Trophoblast cell (in vitro differentiated cells and primary cell): ENCODE measurements at regions not wholly inside any gene's neighbourhood (a gene's known extent, or its start where the extent isn't known, plus 50 kb on each side); places are given as distances from the start of the nearest gene placed in this dataset.
A peak's percentile ranks its signal among the peaks of the same experiment; 100 is the strongest.

Experiments used
- DNase-seq, 2 donors: peaks; one replicate each; pipeline ENCODE4 v3.0.0-alpha.2; 2016
- H2AFZ ChIP-seq: 2 replicates; pipeline ENCODE4 v1.6.1; 2013; ENCODE audit warnings: low read length, moderate library complexity, mild to moderate bottlenecking; ENCODE audit not compliant: insufficient read depth, poor library complexity
- H2AK5ac ChIP-seq: 2 replicates; pipeline ENCODE4 v1.6.1; 2013; ENCODE audit warnings: mild to moderate bottlenecking, low read length
- H2BK120ac ChIP-seq: 2 replicates; pipeline ENCODE4 v1.6.1; 2013; ENCODE audit warnings: low read length, mild to moderate bottlenecking, moderate library complexity; ENCODE audit not compliant: insufficient read depth, poor library complexity
- H2BK12ac ChIP-seq: 2 replicates; pipeline ENCODE4 v1.6.1; 2013; ENCODE audit warnings: mild to moderate bottlenecking, low read length, moderate library complexity
- H2BK5ac ChIP-seq: 2 replicates; pipeline ENCODE4 v1.6.1; 2013; ENCODE audit warnings: low read length, low read depth, moderate library complexity, mild to moderate bottlenecking; ENCODE audit not compliant: poor library complexity
- H3K14ac ChIP-seq: 2 replicates; pipeline ENCODE4 v1.6.1; 2013; ENCODE audit warnings: mild to moderate bottlenecking, low read length
- H3K18ac ChIP-seq: 2 replicates; pipeline ENCODE4 v1.6.1; 2013; ENCODE audit warnings: mild to moderate bottlenecking, low read length
- H3K23ac ChIP-seq: 2 replicates; pipeline ENCODE4 v1.6.1; 2013; ENCODE audit warnings: low read length
- H3K27ac ChIP-seq: 2 replicates; pipeline ENCODE4 v1.5.1; 2013; ENCODE audit warnings: low read depth, mild to moderate bottlenecking, inconsistent platforms, low read length, moderate library complexity
- H3K27me3 ChIP-seq: 2 replicates; pipeline ENCODE4 v1.6.1; 2013; ENCODE audit warnings: inconsistent platforms, mild to moderate bottlenecking, low read length, moderate library complexity; ENCODE audit not compliant: insufficient read depth
- H3K36me3 ChIP-seq, 2 experiments: 1 replicate in 1 of 2; 2 replicates in 1 of 2; pipeline ENCODE4 v1.6.1; 2013; ENCODE audit warnings: low read length in 2 of 2, mild to moderate bottlenecking in 2 of 2, moderate library complexity in 1 of 2; ENCODE audit not compliant: insufficient read depth in 2 of 2, control insufficient read depth in 1 of 2
- H3K4ac ChIP-seq: 2 replicates; pipeline ENCODE4 v1.6.1; 2013; ENCODE audit warnings: low read depth, mild to moderate bottlenecking, low read length, moderate library complexity
- H3K4me1 ChIP-seq, 2 experiments: 1 replicate in 1 of 2; 2 replicates in 1 of 2; pipeline ENCODE4 v1.6.1; 2013; ENCODE audit warnings: low read length in 2 of 2, mild to moderate bottlenecking in 2 of 2, moderate library complexity in 1 of 2; ENCODE audit not compliant: insufficient read depth in 2 of 2, control insufficient read depth in 1 of 2
- H3K4me2 ChIP-seq: 2 replicates; pipeline ENCODE4 v1.6.1; 2013; ENCODE audit warnings: inconsistent platforms, mild to moderate bottlenecking, low read length, moderate library complexity
- H3K4me3 ChIP-seq: 2 replicates; pipeline ENCODE4 v1.5.1; 2013; ENCODE audit warnings: mild to moderate bottlenecking, low read depth, low read length, inconsistent platforms
- H3K79me1 ChIP-seq: one replicate; pipeline ENCODE4 v1.6.1; 2013; ENCODE audit warnings: low read length
- H3K79me2 ChIP-seq: 2 replicates; pipeline ENCODE4 v1.6.1; 2013; ENCODE audit warnings: low read length, mild to moderate bottlenecking; ENCODE audit not compliant: control insufficient read depth, insufficient read depth, poor library complexity
- H3K9ac ChIP-seq: 2 replicates; pipeline ENCODE4 v1.6.1; 2013; ENCODE audit warnings: mild to moderate bottlenecking, low read length
- H3K9me3 ChIP-seq: 2 replicates; pipeline ENCODE4 v1.6.1; 2013; ENCODE audit warnings: low read depth, mild to moderate bottlenecking, control low read depth, inconsistent platforms, low read length; ENCODE audit not compliant: insufficient read depth
- H4K12ac ChIP-seq: 2 replicates; pipeline ENCODE4 v1.6.1; 2013; ENCODE audit warnings: low read depth, mild to moderate bottlenecking, low read length, moderate library complexity
- H4K8ac ChIP-seq: 2 replicates; pipeline ENCODE4 v1.6.1; 2013; ENCODE audit warnings: low read depth, mild to moderate bottlenecking, low read length, moderate library complexity
- H4K91ac ChIP-seq: one replicate; pipeline ENCODE4 v1.6.1; 2013; ENCODE audit warnings: low read depth, mild to moderate bottlenecking, low read length, moderate library complexity
- WGBS: extraction: QIAGEN DNeasy Blood & Tissue Kit; methylation state at CpG from one replicate; pipeline ENCODE4 v1.1.7; 2013; ENCODE audit warnings: missing lambda C conversion rate; ENCODE audit not compliant: insufficient read length, insufficient coverage; ENCODE audit errors: extremely low coverage; 5-methylcytosine and 5-hydroxymethylcytosine counted together

DNA sequence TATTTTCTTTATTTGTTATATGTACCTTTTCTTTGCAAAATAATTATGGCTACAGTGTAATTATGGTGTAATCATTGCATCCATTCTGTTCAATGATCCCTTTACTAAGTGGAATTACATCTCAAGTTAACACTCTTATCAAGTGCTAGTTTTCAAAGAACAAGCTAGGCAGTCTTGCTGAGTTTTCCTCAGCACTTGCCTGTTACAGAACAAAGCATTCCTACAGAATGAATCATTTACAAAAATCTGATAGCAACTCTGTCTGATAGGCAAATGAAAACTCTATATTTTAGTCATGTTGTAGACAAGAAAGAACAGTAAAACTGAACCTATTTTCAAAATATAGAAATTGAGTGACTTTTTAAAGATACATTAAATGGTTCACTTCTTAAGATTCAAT lies 109.8 kb upstream of the POU3F2 start:
- Histone ChIP-seq H2BK120ac (no peak overlapping the region), H3K27ac (no peak overlapping the region), H3K9me3 (no peaks in the 10 kb centered on the region), H2BK5ac (no peak overlapping the region), H3K4me1 (no peaks in the 10 kb centered on the region), H3K4me2 (no peak overlapping the region), H3K79me1 (peaks cover 1% of the 10 kb centered on the region), H3K18ac (no peak overlapping the region), H2BK12ac (no peak overlapping the region), H3K27me3 (no peaks in the 10 kb centered on the region), H4K12ac (no peak overlapping the region), H3K4ac (no peak overlapping the region), H2AFZ (no peak overlapping the region), H3K9ac (no peak overlapping the region), H3K36me3 (no peaks in the 10 kb centered on the region), H3K14ac (no peak overlapping the region), H2AK5ac (no peak overlapping the region), H3K23ac (no peak overlapping the region), H3K4me3 (no peak overlapping the region), H3K79me2 (no peaks in the 10 kb centered on the region), H4K8ac (no peak overlapping the region), H4K91ac (no peak overlapping the region)
- peak in 1 of 2 donors; percentile 2 for DNase-seq

DNA sequence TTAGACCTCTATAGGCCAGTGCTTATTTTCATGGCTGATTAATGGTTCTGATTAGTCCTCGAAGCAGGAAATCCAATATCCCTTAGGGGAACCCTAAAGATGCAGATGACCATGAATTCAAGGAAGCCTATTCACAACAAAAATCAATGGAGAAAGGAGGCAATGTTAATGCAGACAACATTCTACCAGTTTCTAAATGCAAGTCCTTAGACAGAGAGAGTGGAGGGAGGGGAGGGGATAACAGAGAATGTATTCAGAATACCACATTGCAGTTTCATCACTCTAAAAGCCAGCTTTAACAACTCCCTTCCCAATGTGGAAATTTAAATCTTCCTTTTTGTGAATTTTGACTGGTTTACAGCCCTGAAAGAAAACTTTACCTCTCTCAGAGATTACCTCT lies 87.1 kb upstream of the POU3F2 start:
- Histone ChIP-seq H3K14ac (no peak overlapping the region), H2BK5ac (no peak overlapping the region), H3K4me3 (no peak overlapping the region), H2BK120ac (no peak overlapping the region), H3K9ac (no peak overlapping the region), H3K27ac (no peak overlapping the region), H3K36me3 (no peaks in the 10 kb centered on the region), H4K91ac (no peak overlapping the region), H3K4me1 (no peaks in the 10 kb centered on the region), H3K9me3 (no peaks in the 10 kb centered on the region), H2AFZ (no peak overlapping the region), H3K79me1 (no peaks in the 10 kb centered on the region), H2BK12ac (no peak overlapping the region), H2AK5ac (no peak overlapping the region), H4K12ac (no peak overlapping the region), H4K8ac (no peak overlapping the region), H3K4me2 (no peak overlapping the region), H3K4ac (no peak overlapping the region), H3K27me3 (no peaks in the 10 kb centered on the region), H3K23ac (no peak overlapping the region), H3K18ac (no peak overlapping the region), H3K79me2 (no peaks in the 10 kb centered on the region)
- no CpG with 5 or more reads among the region's 1 CpG for WGBS
- DNase-seq: no peak

DNA sequence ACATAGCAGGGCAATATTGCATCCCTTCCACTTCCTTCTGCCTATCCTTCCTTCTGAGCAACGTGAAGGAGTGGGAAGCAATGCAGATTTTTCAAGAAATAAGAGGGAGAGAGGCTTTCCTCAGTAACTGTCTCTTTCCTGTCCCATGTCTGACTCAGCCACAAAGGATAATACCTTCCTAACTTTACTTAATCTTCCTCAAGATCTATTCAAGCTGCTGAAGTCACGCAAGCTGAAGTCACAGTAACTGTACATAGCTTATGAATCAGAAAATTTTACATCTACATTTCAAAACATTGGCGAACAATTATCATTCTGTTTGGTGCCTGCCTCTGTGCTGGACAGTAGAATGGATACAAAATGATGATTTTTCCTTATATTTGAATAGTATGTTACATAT lies 86.4 kb upstream of the POU3F2 start:
- Histone ChIP-seq H2AFZ (no peak overlapping the region), H3K23ac (no peak overlapping the region), H4K8ac (no peak overlapping the region), H2BK120ac (no peak overlapping the region), H3K4ac (no peak overlapping the region), H3K4me1 (no peaks in the 10 kb centered on the region), H3K14ac (no peak overlapping the region), H2BK5ac (no peak overlapping the region), H2AK5ac (no peak overlapping the region), H3K79me1 (no peaks in the 10 kb centered on the region), H4K12ac (no peak overlapping the region), H4K91ac (no peak overlapping the region), H3K9me3 (no peaks in the 10 kb centered on the region), H3K4me2 (no peak overlapping the region), H3K79me2 (no peaks in the 10 kb centered on the region), H3K27me3 (no peaks in the 10 kb centered on the region), H3K27ac (no peak overlapping the region), H3K18ac (no peak overlapping the region), H3K4me3 (no peak overlapping the region), H3K36me3 (no peaks in the 10 kb centered on the region), H3K9ac (no peak overlapping the region), H2BK12ac (no peak overlapping the region)
- DNase-seq: peak; percentile 7 to 46
- WGBS: no CpG with 5 or more reads among the region's 3 CpGs

DNA sequence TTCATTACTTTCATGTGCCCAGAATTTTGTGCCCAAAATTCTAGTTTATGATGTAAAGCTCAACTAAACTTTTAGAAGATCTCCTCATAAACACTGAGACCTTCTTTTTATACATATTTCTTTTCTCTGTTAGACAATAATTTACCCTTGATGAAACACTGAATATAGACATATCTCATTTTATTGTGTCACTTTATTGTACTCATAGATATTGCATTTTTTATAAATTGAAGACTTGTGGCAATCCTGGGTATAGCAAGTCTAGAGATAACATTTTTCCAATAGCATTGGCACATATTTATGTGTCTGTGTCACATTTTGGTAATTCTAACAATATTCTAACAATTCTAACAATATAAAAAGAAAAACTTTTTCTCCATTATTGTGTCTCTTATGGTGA lies 74.9 kb upstream of the POU3F2 start:
- Histone ChIP-seq H2BK12ac (no peak overlapping the region), H3K4ac (no peak overlapping the region), H3K27ac (no peak overlapping the region), H4K12ac (no peak overlapping the region), H3K79me2 (no peaks in the 10 kb centered on the region), H3K4me1 (no peaks in the 10 kb centered on the region), H2BK5ac (no peak overlapping the region), H3K4me2 (no peak overlapping the region), H3K23ac (no peak overlapping the region), H3K9ac (no peak overlapping the region), H3K9me3 (peaks cover 2% of the 10 kb centered on the region), H3K36me3 (no peaks in the 10 kb centered on the region), H2AK5ac (no peak overlapping the region), H4K91ac (no peak overlapping the region), H2AFZ (no peak overlapping the region), H3K4me3 (no peak overlapping the region), H3K18ac (no peak overlapping the region), H3K79me1 (no peaks in the 10 kb centered on the region), H3K27me3 (no peaks in the 10 kb centered on the region), H2BK120ac (no peak overlapping the region), H3K14ac (no peak overlapping the region), H4K8ac (no peak overlapping the region)
- peak in 1 of 2 donors; percentile 2 for DNase-seq
